Ecto neural progenitor cell (in vitro differentiated cells): ENCODE measurements at regions not wholly inside any gene's neighbourhood (a gene's known extent, or its start where the extent isn't known, plus 50 kb on each side); places are given as distances from the start of the nearest gene placed in this dataset.
"Not testable (repeated sequence)": the region's sequence is repeated elsewhere in the genome, so short reads cannot be mapped to it uniquely, and the experiment has no call there.

Experiments used
- DNase-seq: peaks from one replicate; pipeline ENCODE4 v3.0.0-alpha.2; 2018; ENCODE audit warnings: low spot score

DNA sequence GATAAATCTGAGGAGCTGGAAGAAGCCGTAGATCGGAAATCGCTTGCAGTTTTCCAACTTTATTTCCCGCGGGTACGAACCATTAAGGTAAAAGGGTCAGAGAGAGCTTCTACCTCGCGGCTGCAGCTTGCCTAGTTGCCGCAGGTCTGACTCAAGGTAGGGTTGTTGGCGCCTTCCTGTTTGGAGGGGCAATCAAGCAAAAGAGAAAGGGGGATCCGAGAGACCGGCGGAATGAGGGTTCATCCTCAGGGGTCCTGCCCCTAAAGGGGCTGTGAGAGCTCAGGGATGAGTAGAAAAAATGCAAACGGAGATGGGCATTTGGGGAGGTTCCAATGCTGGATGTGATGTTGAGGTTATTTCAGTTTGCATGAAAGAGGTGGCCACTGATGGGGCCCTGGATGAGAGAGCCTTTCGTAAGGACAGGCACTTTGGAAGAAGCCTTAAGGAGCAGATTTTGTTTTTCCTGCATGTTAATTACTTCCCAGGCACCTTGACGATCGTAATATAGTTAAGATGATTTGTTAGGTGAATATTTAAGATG lies 265.4 kb downstream of the CGGBP1 start:
- DNase-seq = no peak

DNA sequence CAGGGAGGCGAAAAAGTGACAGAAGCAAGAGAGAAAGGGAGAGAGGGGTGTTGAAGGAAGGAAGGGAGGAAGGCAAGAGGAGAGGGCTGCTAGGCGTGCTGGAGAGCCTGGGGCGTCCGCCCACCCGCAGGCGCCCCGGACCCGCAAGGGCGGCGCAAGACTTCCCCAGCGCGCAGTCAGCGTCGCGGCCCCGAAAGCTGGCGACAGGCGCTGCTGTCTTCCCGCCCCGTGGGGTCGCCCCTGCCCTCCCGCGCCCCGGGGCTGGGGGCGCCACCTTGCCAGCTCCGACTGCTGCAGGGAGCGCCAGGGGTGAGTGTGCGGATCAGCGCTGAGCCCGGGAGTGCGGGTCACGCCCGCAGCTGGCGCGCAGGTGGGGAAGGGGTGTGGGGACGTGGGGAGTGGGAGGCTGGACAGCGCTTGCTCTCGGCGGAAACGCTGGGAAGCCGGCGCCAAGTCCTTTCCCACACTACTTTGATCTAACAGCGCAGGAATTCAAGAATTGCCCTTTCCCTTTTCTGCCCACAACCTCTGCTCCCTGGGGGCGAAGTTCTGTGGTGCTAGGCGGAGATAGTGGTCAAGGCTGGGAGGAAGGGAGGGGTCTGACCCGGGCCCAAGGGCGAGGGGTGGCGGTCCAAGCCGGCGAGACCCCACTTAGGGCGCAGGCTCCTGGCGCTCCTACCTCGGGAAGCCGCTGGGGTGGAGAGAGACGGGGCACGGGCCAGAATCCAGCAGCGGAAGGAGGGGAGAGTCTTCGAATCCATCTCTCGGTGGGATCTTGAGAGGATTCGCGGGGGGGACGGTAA lies 266.1 kb downstream of the CGGBP1 start, which contains the start of gene HTR1F:
HTR1F (plus strand) TSS at position 173 of the 803 bp plus-strand sequence.
- peak; percentile 83 for DNase-seq

DNA sequence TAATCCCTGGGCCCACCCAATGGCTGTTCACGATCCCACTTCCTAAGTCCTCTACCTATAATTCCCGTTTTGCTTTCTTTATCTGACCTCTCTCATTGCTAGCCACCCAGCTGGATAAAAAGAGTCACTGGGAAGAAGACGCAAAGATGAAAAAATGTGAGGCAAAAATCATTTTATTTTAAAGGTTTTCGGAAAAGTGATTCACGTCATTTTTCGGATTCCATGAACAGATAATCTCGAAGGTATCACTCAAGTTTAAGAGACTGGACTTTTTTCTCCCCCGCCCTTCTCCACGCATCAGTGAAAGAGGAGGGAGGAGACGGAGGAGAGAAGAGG lies 266.6 kb downstream of the CGGBP1 start:
- DNase-seq = no peak

DNA sequence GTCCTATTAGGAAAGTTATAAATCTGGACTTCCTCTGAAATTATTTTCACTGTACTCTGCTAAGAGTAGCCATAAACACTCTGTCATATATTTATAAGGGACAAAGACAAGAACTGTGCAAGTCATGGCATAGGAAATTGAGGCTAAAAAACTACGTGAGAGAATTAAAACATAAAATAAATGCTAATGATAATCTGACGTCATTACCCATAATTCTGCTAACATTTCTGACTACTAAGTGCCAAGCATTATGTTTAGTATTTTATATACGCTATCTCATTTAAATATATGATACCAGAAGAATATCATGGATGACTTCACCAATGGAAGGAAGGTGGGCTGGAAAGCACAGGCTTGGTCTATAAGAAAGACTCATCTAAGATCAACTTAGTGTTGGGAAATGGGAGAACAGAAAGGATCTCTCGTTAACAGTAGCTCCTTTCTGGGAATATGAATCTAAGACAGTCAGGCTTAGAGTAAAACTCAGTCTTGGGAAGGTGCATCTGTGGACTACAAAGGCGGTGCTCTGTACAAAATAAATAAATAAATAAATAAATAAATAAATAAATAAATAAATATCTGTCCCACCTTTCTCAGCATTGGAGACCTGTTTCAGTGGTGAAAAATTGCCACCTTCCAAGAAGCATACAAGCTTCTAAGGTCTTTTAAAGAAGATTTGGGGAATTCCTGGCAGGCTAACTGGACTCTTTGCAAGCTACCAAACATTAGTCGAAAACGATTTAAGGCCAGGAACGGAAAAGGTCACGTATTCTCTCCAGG lies 267.4 kb downstream of the CGGBP1 start:
- no peak for DNase-seq

DNA sequence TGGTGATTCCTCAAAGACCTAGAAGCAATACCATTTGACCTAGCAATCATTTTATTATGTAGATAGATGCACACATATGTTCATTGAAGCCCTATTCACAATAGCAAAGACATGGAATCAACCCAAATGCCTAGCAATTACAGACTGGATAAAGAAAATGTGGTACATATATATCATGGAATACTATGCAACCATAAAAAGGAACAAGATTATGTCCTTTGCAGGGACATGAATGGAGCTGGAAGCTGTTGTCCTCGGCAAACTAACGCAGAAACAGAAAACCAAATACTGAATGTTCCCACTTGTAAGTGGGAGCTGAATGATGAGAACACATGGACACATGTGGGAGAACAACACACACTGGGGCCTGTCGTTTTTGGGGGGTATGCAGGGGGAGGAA lies 269.8 kb downstream of the CGGBP1 start:
- not testable (repeated sequence) for DNase-seq

DNA sequence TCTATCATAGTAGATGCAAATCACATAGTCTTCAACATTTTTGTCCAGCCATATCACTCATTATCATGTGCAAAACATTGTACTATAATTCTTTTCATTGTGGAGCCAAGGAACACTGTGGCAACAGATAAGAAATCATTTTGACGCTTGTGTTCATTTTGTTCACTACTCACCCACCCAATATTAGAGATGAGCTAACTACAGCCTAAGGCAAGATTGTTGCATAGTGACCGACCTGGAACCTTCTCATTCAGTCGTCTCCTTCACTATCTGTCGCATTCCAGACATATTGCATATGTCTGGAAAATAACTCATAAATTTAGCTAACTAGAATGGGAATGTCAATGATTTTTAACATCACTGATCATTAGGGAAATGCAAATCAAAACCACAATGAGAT lies 270.3 kb downstream of the CGGBP1 start:
- DNase-seq = no peak

DNA sequence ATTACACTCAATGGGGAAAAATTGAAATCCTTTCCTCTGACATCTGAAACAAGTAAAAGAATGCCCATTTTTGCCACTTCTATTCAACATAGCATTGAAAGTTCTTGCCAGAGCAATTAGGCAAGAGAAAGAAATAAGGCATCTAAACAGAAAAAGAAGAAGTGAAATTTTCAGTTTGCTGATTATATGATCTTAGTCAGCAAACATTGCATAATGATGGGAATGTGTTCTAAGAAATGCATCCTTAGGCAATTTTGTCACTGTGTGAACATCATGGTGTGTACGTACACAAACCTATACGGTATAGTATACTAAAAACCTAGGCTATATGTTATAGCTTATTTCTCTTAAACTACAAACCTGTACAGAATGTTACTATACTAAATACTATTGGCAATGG lies 278.0 kb downstream of the CGGBP1 start:
- DNase-seq = no peak

DNA sequence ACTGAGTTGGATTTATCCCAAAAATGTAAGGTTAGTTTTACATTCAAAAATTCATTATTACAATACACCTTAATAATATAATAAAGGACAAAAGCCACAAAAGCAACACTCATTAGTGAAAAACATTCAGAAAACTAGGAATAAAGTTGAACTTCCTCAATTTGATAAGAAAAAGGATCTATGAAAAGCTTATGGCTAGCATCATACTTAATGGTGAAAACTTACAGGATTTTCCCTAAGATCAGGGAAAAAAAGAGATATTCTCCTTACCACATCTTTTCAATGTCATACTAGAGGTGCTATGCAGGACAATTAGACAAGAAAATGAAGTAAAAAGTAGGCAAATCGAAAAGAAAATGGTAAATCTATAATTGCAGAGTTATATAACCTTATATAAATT lies 279.9 kb downstream of the CGGBP1 start:
- no peak for DNase-seq

DNA sequence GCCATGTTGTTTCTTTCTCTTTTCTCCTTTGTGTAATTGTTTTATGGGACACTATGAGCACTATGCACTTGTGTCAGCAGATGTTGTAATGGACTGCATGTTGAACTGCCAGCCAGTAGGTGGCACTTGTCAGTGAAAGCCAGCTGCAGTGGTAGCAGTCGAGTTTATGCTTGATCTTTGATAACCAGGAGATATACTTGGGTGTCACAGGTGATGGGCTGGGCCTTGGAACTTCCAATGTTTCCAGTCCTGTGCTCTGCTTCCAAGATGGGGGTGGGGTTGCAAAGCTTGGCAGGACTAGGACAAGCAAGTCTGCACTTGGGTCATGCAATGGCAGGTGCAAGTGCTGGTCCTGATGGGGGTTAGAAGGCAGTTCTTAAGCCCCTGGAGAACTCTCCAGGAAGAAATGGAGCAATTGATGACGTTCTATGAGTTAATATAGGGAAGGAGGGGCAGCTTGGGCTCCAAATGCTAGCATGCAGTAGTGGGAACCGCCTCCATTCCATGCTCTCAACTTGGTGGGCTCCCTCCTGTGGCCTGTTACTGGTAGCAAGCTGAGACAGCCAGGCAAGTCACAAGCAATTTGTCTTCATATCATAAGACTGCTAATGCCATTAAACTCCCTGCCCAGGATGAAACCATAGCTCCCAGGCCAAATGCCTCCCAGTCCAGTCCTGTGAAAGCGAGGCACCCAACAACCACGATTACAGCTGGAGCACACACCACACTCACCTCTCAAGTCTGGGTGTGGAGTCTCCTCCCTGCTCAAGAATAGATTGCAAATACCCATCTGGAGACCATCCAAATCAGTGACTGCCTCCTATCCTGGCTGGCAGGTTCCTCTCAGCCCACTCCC lies 287.2 kb downstream of the CGGBP1 start:
- DNase-seq = peak; percentile 48

DNA sequence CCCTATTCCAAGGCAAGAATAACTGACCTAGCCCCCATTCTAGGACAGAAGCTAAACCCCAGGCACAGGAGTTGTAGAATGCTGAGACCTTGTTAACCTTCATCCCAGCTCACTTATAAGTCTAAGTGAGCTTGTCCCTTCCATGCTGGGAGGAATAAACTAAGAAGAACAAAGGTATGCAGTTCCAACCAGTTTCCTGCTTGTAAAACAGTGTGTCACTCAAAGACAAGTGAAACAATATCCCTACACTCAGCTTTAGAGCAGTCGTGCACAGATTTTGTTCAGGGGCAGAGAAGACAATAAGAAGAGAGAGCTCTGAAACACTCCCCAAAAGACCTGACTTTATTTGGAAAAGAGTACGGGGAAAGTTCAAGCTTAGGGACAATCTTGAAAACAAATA lies 292.1 kb downstream of the CGGBP1 start:
- DNase-seq = no peak

DNA sequence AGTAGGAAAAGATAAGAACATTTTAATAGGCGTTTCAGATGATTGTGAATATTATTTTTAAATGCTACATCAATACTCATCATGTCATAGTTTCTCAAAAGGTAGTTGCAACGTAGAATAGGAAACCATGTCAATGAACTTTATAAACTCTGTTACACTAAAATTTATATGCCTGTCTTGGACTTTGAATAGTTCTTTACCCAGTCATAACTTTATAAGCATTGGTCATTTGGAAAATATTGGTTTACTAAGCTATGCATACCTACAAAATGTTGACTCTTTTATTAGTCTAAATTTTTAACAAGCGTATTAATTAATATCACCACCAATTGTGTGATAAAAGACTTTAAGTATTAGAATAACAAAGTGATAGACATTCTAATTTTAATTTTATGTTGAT lies 293.5 kb downstream of the CGGBP1 start:
- no peak for DNase-seq

DNA sequence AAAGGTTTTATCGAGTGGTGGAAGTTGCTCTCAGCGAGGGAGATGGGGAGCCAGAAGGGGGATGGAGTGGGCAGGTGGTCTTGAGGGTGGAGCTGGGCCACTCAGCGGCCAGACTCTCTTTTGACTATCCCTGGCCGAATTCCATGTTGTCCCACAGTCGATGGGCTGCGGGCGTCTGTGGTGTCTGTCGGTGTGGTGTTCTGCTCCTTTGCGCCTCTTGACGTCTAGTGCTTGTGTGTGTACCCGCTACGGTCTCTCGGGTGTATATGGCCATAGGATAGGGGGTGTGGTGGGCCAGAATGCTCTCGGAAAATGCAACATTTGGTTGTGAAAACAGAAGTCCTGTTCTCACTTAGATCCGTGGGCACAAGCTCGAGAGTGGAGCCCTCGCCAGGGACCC lies 297.0 kb downstream of the CGGBP1 start:
- no peak for DNase-seq

DNA sequence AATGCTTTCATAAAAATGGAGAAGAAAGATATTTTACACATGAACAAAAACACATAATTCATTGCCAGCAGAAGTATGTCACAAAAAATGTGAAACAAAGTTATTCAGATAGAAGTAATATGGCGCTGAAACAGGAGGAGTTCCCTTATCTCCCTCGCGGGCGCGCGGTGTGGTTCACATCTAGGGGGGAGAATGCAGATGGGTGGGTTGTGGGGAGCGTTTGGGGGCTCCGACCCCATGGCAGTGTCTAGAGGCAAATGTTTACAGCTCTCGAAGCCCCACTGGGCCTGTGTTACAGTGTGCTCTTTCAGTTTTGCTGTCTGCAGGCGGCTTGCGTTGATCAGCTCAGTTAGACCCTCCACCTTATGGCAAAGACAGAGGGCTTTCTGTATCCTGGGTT lies 297.5 kb downstream of the CGGBP1 start:
- DNase-seq = no peak

DNA sequence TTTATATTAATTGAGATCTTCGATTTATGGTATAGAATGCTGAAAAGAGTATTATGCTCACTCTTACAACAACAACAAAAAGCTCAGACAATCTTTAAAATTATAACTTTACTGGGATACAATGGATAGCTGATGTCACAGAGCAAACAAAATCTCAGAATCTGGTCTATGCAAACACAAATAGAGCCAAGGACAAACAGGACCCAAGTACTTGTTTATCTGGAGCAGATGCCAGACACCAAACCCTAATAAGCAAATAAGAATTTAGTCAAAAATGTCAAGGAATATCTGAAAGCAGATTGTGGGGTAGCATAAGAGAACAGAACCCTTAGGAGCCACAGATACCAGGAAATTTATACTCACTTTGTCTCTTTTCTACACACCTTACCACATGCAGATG lies 302.2 kb downstream of the CGGBP1 start:
- no peak for DNase-seq

DNA sequence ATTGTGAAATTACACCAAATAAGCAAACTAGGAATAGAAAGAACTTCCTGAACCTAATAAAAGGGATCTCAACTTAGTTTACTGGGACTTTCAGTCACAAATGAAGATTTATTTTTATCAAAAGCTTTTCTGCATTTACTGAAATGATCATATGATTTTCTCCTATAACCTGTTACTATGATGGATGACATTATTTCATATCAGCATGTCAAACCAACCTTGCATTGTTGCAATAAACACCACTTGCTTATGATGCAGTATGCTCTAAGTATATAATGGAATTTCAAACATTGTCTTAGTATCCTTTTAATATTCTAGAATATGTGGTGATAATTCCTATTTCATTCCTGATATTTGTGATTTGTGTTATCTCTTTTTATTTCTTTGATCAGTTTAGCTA lies 303.0 kb downstream of the CGGBP1 start:
- no peak for DNase-seq

DNA sequence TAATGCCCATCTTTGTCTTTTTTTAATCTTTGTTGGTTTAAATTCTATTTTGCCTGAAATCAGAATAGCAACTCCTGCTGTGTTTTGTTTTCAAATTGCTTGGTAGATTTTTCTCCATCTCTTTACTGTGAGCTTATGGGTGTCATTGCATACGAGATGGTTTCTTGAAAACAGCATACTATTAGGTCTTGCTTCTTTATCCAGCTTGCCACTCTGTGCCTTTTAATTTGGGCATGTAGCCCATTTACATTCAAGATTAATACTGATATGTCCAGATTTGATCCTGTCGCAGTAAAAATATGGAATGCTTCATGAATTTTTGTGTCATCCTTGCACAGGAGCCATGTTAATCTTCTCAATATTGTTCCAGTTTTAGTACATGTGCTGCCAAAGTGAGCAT lies 316.6 kb downstream of the CGGBP1 start:
- no peak for DNase-seq

DNA sequence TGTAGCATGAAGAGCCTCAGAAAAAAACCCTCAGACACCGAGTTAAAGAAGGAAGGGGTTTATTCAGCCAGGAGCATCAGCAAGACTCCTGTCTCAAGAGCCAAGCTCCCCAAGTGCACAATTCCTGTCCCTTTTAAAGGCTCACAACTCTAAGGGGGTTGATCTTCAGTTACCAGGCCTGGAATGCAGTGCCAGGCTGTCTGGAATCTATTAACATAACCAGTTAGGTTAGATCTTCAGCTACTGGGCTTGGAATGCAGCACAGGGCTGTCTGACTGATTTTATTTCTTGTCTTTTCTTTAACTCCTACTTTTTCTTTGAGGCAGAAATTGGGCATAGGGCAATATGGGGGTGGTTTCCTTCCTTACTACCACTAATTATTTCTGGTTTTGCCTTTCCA lies 317.9 kb downstream of the CGGBP1 start:
- DNase-seq = not testable (repeated sequence)

DNA sequence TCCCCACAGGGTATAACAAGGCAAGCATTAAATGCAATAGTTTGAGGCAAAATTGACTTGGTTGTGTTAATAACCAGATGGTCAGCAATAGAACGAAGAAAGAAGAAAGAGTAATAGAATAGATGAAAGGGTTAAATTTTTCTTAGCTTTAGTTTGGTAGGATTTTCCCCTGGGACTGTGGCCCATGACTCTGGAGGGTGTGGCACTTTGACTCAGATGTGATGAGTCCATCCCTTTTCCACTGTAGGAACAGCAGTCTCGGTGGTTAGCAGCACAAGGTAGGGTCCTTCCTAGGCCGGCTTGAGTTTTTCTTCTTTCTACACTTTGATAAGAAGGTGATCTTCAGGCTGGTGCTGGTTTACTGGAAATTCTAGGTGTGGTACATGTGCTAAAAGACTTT lies 321.0 kb downstream of the CGGBP1 start:
- not testable (repeated sequence) for DNase-seq

DNA sequence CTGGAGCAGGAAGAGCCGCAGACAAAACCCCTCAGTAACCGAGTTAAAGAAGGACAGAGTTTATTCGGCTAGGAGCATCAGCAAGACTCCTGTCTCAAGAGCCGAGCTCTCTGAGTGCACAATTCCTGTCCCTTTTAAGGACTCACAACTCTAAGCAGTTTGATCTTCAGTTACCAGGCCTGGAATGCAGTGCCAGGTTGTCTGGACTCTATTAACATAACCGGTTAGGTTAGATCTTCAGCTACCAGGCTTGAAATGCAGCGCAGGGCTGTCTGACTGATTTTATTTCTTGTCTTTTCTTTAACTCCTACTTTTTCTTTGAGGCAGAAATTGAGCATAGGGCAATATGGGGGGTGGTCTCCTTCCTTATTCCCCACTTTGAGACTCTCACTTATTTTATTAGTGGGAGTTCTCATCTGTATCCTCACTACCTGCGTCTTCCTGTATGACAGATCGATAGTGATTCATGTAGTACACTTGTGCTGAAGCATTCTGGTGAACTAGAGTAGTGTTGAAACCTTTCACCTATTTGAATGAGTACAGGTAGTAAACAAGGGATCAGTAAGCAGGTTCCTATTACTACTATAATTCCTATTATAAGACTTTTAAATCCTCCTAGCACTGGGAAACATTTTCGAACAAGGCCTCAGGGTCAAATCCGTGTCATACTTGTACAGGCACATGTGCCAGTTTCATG lies 325.0 kb downstream of the CGGBP1 start:
- DNase-seq = no peak

DNA sequence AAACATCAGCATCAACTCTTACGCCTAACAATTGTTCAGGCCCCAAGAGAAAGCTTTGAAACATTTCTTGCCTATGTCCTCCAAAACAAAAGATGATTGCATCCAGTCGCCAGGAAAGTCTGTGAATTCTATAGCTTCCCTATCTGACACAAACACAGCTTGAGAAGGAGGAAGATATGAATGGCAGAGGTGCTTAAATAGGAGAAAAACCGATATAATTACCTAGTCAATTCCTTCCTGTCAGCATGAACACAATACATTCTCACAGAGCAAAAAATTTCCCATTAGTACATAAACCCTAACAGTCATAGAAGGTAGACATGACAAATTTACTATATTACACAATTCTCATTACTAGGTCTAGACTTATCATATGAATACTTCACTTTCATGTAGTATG lies 326.5 kb downstream of the CGGBP1 start:
- DNase-seq = no peak

DNA sequence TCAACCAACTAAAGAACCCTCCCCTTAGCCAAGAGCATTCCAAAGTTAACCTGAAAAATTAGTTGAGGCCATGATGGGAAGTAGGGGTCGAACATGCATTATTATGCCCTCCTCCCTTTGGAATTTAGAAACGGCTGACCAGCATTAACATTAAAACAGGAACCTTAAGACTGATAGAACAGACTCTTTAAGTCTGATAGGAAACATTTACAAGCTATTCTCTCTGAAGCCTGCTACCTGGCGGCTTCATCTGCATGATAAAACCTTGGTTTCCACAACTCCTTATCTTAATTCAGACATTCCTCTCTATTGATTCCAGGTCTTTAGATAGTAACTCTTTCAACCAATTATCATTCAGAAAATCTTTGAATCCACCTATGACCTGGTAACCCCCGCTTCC lies 331.0 kb downstream of the CGGBP1 start:
- no peak for DNase-seq

DNA sequence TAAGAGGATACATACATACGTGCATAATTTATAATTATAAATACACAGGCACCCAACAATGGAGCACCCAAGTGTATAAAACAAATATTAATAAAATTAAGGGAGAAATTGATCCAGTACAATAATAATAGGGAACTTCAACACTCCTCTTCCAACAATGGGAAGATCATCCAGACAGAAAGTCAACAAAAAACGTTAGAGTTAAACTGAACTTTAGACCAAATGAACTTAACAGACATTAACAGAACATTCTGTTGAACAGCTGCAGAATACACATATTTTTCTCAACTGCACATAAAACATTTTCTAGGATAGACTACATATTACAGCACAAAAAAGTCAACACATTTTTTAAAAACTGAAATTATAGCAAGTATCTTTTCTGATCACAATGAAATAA lies 339.7 kb downstream of the CGGBP1 start:
- DNase-seq = no peak
